GM21723 (cell line): ENCODE measurements at regions not wholly inside any gene's neighbourhood (a gene's known extent, or its start where the extent isn't known, plus 50 kb on each side); places are given as distances from the start of the nearest gene placed in this dataset.

Experiments
- ATAC-seq: cut with Tn5 transposase; IDR thresholded peaks from one replicate; pipeline ENCODE4 v1.9.1; 2021; ENCODE audit warnings: mild to moderate bottlenecking, moderate library complexity; ENCODE audit not compliant: unreplicated experiment

DNA sequence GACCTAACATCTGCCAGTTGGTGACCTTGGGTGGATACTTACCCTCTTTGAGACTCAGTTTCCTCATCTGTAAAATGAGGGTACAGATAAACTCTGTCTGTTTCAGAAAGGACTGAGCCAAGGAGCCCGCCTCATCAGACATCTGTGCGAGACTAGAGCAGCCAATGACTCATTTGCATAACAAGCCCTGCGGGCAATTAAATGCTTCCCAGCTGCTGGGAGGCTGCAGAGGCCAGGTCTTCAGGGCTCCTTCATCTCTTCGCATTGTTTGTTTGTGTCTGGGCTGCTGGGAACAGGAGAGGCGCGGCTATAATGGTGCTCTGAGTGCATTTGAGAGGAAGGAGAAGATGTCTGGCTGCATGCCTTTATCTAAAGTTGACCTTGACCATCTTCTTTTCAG lies 85.0 kb downstream of the ADRA2C start:
- no peak for ATAC-seq

DNA sequence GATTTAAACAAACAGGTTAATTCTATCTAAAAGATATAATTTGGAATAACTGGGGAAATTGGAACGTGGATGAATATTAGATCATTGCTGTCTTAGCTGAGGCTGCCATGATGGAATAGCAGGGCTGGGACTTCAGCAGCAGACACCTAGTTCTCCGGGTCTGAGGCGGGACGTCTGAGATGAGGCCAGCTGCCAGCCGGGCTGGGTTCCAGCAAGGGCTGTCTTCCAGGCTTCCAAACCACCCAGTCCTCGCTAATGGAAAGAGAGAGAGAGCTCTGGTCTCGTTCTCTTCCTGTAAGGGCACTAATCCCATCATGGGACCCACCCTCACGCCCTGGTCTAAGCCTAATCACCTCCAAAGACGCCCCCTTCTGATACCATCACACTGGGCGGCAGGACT lies 85.7 kb downstream of the ADRA2C start:
- no peak for ATAC-seq

DNA sequence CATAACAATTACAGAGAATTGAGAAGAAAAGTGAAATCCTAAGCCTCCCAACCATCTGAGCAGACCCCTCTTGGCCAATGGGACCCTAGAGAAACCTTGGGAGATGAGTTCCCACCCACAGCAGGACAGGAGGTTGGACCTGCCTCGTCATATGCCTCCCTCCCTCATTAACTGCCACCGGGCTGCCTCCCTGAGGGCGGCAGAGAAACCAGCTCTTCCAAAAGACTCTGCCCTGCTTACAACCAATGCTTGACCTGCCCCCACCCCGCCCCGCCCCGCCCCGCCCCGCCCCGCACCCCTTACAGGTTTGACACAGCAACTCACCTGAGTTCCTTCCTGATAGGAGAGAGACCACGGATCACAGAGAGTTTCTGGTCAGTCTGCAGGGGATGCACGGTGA lies 86.1 kb downstream of the ADRA2C start:
- ATAC-seq = no peak

DNA sequence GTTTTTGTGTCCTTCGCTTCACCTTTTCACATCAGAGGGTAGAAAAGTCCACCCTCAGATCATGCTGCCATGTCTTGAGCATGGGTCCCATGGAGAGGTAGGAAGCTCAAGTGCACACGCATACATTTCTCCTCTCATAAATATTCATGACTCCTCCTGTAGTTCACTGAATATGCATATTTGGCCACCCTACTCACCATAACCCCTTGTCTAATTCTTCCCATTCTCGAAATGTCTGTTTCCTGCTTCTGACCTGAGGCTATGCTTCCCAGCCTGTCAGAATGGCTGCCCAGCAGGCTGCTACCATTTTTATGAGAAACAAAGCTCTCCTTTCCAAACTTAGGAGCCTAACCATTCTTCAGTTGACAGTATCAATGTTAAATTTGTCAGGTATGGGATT lies 86.5 kb downstream of the ADRA2C start:
- no peak for ATAC-seq

DNA sequence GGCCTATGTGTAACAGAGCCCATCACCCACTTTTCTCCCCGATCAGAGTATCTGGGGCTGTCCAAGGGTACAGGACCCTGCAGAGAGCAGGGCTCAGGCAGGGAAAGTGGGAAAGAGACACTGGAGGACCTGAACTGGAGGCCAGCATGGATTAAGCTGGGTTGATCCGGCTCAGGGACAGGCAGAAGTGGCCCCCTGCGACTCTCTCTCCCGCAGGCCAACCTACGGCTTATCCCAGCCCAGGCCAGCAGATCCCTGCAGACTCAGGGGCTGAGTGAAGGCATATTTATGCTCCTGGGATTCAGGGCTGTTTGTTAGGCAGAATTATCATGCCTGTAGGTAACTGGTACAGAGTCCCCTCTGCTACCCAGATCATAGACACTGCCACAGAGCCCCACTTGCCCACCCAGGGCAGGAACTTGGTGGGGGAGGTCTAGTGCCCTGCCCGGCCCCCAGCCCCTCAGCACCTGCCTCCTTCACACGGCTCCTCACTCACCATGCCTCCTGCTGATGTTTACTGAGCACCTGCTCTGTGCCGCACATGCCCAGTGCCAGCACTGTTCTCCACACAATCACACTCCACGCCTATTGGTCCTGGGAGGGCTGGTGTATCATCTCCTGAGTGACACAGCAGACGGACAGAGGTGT lies 87.3 kb downstream of the ADRA2C start:
- no peak for ATAC-seq

DNA sequence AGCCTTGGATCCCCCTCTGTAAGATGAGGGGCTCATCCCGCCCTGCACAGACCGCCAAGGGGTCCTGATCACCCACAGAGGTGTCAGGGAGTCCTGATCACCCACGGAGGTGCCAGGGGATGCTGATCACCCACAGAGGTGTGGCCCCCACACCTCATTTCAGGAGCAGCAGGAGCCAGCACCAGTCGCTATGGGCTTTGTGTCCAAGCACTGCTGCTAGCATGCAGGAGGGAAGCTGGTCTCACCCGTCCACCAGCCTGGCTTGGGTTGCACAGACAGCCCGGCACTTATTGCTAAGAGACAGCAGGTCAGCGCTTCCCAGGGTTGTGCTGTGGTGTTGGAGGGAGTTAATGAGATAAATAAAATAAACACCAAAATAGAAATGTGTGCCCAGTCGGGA lies 88.5 kb downstream of the ADRA2C start:
- ATAC-seq = no peak

DNA sequence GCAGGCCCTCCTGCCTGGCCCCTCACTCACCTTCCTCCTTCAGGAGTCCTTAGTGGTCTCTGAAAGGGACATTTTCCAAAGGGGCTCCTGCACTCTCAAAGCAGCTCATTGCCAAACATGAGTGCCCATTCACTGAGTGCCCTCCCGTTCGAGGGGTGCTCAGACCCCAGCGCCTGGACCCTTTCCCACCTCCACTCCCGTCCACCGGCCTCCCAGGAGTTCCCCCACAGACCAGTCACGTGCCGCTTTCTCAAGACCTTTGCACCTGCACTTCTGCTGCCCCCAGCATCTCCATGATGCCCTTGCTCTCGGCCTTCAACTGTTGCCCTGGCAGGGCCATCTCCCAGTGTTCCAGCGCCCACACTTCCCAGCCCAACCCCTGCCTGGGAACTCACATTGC lies 89.5 kb downstream of the ADRA2C start:
- no peak for ATAC-seq

DNA sequence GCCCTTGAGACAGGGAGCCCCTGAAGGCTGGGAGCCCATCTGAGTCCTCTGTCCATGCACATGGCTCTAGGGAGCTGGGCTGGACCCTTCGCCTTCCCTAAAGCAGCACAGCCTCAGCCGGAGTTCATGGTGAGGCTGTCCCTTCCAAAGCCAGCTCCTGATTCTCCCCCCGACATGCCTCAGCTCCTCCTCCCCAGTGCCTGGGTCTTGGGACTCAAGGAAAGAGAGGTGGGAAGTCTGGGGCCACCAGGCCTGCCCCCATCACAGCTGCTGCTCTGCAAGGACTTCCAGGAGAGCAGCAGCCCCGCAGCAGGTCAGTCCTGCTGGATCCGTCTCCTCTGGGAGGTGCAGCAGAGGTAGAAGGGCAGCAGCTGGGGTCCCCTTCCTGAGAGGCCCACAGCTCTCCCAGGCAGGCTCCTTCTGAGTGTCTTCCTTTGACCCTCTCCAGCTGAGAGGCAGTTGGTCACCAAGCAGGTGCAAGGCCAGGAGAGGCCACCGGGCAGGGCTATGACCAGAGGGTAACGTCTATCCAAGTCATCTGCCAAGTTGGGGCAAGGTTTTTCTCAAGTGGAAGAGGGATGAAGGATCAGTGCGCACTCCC lies 90.5 kb downstream of the ADRA2C start:
- no peak for ATAC-seq

DNA sequence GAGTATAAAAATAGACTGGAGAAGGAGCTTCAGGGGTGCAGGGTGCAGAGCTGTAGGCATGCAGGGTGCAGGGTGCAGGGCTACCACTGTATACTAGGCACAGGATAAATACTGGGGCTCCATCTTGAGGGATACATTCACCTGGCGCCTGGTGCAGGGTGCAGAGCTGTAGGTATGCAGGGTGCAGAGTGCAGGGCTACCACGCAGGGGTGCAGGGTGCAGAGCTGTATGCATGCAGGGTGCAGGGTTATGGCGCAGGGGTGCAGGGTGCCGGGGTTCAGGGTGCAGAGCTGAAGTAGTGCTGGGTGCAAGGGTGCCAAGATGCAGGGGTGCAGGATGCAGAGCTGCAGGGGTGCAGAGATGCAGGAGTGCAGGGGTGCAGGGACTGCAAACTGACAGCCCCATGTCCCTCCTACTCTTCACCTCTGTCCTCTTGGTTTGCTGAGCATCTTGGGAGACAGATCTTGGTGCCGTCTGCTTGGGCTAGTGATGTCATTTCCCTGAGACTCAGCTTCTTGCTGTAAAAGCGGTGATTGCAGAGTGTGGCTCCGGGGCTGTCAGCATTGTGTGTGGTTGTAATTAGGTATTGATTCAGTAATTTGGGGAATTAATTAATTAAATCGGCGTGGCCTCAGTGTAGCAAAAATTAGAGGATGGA lies 91.2 kb downstream of the ADRA2C start:
- ATAC-seq = no peak

DNA sequence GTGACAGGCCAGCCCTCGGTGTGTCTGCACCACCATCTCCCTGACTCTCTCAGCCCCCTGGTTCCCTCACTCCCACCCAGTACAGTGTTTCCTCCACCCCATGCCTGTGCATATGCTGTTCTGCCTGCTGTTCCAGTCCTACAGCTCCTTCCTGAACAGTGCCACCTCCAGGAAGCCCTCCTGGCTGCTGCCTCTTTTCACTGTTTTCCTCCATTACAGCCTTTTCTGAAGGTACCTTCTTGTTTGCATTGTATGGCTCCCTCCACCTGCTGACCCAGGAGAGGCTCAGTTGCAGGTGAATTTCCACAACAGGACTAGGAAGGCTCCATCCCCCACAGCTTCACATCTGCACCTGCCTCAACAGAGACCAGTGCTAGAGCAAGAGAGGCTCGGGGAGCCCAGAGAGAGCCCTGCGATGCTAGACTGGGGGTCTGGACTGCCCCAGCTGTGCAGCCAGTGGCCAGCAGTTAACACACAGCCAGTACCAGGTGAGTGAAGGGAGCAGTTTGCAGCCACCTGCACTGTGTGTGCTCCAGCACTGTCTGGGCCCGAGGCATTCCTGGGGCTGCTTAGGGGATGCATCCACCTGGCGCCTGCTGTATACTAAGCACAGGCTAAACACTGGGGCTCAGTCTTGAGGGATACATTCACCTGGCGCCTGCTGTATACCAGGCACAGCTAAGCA lies 92.0 kb downstream of the ADRA2C start:
- ATAC-seq = no peak

DNA sequence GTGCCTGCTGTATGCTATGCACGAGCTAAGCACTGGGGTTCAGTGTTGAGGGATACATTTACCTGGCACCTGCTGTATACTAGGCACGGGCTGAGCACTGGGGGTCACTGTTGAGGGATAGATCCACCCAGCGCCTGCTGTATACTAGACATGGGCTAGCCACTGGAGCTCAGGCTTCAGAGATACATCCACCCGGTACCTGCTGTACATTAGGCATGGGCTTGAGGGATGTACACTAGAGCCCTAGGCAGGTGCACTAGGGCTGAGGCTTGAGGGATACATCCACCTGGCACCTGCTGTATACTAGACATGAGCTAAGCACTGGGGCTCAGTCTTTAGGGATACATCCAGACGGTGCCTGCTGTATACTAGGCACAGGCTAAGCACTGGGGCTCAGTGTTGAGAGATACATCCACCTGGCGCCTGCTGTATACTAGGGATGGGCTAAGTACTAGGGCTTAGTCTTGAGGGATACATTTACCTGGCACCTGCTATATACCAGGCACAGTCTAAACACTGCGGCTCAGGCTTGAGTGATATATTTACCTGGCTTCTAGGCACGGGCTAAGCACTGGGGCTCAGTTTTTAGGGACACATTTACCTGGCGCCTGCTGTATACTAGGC lies 92.7 kb downstream of the ADRA2C start:
- ATAC-seq = no peak

DNA sequence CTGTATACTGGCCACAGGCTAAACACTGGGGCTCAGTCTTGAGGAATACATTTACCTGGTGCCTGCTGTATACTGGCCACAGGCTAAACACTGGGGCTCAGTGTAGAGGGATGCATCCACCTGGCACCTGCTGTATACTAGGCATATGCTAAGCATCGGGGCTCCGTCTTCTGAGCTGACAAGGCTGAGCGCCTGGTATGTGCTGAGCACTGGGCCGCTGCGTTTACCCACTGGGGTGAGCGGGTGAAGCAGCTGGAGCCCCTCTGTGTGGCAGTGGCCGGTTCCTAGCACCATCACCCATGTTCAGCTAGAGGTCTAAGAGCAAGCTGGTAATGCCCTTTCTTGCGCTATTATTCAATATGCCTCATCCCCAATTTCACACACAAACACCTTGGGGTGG lies 93.4 kb downstream of the ADRA2C start:
- no peak for ATAC-seq

DNA sequence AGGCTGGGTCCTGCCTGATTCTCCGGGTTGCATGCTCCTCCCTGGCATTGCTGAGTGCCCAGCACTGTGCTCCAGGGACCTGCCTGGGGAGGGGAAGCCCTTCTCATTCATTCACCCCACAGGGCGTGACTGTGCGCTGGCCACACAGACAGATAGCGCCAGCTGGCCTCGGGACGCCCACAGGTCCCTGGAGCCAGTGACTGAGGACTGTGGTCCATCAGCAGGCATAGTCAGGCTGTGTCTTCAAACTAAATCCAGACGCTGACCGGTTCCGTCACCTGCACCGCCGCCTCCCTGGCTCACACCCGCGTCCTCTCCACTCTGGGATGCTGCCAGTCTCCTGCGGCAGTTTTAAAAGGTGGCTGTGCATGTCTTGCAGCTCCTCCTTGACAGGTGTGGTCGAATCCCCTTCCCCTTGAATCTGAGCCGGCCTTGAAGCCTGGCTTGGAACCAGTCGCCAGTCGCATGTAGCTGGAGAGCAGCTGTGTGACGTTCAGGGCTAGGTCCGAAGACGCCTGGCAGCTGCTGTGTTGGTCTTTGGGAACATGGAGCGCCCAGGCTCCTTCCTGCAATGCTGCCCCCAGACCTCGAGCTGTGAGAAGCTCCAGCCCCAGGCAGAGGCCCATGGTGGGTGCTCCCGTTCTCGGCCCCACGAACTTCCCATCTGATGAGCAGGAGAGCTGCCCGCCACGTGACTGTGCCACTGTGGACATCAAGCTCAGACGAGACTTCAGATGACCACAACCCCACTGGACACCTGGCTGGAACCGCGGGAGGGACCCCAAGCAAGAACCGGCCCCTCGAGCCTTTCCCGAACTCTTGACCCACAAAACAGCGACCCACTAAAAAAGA lies 94.1 kb downstream of the ADRA2C start:
- ATAC-seq = no peak

DNA sequence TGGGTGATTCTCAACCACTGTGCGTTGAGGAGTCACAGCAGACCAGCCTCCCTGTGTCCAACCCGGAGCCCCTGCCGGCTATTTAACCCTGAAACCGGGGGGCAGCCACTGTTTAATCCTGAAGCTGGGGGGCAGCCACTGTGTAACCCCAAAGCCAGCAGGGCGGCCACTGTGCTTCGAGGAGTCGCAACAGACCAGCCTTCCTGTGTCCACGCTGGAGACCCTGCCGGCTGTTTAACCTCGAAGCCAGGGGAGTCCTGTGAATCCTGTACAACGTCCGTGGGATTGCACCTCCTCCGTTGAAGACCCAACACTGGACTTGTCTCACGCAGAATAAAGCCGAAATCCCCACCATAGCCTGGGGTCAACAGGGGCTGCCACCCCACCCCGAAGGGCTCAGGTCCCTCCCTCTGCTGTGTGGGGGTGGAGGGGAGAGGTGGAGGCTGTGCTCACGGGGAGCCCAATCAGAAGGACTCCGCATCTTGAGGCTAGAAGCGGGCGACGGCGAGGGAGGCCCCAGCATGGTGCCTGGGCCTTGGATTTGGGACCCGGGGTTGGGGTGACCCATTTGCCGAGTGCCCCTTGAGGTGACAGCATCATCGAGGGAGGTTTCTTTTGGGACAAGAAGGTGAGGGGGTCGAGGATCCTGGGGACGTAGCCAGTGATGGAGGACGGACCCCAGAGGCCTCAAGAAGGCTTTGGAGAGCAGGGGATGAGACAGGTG lies 94.9 kb downstream of the ADRA2C start:
- no peak for ATAC-seq

DNA sequence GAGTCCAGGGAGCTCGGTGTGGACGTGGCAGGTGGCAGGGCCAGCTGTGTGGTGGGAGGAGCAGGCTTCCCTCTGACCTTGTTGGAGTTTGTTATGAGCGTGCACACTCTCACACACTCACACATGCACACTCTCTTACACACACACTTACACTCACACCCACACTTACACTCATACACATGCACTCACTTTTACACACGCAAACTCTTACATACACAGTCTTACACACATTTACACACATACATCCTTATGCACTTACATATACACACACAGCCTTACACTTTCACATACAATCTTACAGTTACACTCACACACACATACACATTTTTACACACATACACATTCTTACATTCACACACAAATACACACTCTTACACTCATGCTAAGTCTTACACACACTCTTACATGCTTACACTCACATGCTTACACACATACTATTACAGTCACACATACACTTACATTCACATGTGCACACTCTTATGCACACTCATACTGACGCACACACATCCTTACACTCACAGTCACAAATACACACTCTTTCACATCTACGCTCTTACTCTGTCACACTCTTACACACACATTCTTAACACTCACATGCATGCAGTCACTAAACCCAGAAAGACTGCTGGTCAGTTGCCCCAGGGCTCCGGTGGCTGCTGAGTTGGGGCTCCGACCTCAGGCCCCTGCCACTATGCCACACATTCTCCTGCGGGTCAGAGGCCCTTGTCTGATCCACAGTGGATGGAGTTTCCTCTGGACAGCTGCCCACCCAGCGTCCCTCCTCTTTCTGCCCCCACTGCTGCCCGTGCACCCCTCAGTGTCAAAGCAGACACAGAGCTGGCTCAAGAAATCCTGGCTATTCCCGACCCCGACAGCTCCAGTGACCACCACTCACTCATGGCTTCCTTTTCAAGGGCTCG lies 95.8 kb downstream of the ADRA2C start:
- no peak for ATAC-seq

DNA sequence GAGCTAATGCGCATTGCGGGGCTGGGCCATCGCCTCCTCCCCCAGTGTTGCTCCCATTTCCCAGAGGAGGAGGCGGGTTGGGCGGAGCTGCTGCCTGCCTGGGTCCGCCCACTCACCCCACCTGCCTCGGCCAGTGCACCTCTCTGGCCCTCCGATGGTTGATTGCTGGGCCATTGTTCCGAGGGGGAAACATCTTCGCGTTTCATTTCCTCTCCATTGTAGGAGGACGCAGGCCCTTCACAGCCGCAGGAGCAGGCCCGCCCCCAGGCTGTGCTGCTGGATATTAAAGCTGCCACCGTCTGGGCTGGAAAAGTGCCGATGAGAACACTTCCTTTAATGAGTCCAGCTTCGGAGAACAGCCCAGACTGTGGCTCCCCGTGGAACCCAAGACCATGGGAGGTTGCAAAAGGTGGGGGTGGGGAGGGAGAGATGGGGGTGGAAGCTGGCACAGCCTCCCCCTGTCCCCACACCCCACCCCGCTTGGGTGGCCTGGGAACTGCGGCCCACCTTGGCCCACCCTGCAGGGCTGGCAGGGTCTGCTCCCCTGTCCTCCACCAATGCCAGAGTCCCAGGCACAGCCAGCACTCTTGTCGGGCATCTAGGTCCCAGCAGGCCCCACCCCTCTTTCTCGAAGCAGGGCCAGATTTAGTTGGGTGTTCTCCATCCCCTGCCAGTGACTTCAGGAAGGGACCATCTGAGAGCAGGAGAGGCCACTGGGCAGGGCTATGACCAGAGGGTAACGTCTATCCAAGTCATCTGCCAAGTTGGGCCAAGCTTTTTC lies 96.6 kb downstream of the ADRA2C start:
- no peak for ATAC-seq

DNA sequence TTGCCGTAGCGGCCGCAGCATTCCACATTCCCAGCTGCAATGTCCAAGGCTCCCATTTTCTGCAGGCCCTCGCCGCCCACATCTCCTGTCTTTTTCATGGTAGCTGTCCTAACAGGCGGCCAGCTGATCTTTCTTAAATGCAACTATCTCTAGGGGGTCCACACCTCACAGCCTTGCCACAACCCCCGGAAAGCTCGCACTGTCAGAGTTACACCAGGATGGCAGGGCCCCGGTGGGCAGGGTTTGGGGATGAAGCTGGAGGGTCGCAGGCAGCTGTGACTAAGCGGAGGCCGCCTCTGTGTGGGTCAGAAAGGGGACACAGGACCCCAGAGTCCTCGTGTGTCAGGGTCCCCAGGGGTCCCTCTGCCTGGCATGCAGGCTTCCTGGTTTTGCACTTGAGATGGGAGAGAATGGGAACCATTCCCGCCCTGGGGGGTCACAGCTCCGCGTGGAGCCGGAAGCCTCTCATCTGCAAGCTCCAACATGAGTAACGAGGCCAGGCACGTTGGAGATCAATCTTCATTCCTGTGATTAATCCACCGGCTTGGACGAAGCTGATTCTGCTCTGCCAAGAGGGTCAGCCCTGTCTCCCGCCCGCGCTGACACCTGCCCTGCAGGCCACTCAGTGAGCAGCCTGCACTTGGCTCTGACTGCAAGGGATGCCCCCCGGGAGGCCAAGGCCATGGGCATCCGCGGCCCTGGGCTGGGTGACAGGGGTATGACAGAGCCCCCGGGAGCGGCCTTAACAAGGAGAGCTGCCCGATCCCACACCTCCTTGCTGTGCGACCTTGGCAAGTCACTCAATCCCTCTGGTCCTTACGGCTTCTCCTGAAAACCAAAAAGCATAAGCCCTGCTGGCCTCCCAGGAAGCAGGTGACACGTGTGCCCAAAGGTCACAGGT lies 97.9 kb downstream of the ADRA2C start:
- no peak for ATAC-seq
